Spleen (tissue), 7 donors: ENCODE measurements at regions not wholly inside any gene's neighbourhood (a gene's known extent, or its start where the extent isn't known, plus 50 kb on each side); places are given as distances from the start of the nearest gene placed in this dataset.

Source experiments
- POLR2A ChIP-seq, 3 donors: fragments of 450-650 bp; IDR thresholded peaks; one replicate each; pipeline ENCODE4 v1.5.1; 2017; ENCODE audit warnings: antibody characterized with exemption in 3 of 3, mild to moderate bottlenecking in 1 of 3
- TF ChIP-seq, protein P1 (sequence below), 11 experiments: fragments of 200-600 bp in 7 of 11; fragments of 450-650 bp in 4 of 11; sonication (generic) in 4 of 11; IDR thresholded peaks in 8 of 11; conservative IDR thresholded peaks in 3 of 11; 1 replicate in 7 of 11; 2 replicates in 4 of 11; pipeline versions ENCODE4 v1.4.0 to v1.8.0; 2016 to 2021; ENCODE audit warnings: antibody characterized with exemption in 11 of 11, inconsistent platforms in 4 of 11, mild to moderate bottlenecking in 1 of 11
- donor health status: DM: no; HTN: no; CAD: no; lungs with moderate emphysema.
- donor health status: DM: no; HTN: no; CAD: no.
- donor health status: DM: no; HTN: no; CAD: no.

DNA sequence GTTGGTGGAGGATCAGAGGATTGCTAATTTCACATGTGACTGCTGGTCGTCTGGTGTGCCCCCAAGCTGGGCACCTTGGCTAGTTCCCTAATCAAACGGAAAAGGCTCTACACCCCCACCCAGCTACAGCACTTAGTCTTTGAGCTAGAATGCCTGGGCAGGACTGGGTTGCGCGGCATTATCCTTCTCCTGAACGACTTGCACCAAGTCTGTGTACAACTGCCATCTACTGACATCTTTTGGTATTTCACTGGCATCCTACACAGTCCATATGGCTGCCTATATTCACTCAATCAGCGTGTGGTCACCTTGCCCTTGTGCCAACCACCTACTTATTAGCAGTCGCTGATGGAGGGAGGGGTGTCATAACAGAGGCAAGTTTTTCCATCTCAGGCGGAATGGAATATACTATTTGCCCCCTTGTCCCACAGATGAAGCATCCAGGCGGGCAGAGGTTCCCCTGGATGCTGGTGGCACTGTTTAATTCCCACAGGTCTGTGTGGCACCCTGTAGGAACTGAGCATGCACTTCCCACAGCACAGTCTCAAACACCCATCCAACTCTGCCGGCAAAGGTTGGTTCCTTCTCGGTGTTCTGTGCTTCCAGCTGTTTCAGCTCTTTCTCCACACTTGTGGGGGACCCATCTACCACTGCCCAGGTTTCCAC, 150.1 kb downstream of the OSTF1 start:
- no peak for TF ChIP-seq POLR2A (IDR thresholded peaks at IDR 0.05)
- TF ChIP-seq, protein P1, sequence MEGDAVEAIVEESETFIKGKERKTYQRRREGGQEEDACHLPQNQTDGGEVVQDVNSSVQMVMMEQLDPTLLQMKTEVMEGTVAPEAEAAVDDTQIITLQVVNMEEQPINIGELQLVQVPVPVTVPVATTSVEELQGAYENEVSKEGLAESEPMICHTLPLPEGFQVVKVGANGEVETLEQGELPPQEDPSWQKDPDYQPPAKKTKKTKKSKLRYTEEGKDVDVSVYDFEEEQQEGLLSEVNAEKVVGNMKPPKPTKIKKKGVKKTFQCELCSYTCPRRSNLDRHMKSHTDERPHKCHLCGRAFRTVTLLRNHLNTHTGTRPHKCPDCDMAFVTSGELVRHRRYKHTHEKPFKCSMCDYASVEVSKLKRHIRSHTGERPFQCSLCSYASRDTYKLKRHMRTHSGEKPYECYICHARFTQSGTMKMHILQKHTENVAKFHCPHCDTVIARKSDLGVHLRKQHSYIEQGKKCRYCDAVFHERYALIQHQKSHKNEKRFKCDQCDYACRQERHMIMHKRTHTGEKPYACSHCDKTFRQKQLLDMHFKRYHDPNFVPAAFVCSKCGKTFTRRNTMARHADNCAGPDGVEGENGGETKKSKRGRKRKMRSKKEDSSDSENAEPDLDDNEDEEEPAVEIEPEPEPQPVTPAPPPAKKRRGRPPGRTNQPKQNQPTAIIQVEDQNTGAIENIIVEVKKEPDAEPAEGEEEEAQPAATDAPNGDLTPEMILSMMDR (IDR thresholded peaks at IDR 0.05 in 8 of 11, conservative IDR thresholded peaks at IDR 0.05 in 3 of 11), result peak; percentile 40 to 73 (median 65)
